ENCODE measurements at regions not wholly inside any gene's neighbourhood (a gene's known extent, or its start where the extent isn't known, plus 50 kb on each side); places are given as distances from the start of the nearest gene placed in this dataset.

DNA sequence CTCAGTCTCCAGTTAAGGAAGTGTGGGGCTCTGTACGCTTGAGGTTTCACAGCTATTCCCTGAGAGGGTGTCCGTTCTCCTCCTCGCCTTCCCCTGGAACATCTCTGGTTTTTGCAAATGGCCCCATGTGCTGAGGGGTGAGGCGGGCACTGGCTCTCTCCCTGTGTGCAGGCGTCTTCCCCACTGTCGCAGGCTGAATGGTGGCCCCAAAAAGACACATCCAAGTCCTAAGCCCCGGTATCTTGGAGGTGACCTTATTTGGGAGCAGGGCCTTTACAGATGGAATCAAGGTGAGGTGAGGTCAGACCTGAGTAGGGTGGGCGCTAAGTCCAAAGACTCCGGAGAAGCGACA, 98.0 kb upstream of the TMPRSS2 start:
- TF ChIP-seq CTCF (IDR thresholded peaks at IDR 0.05) (no peak), USF1 (IDR thresholded peaks at IDR 0.05; ENCODE audit: borderline replicate concordance, low read depth) (no peak), NFIC (IDR thresholded peaks at IDR 0.05; ENCODE audit: borderline replicate concordance) (no peak), SIN3A (IDR thresholded peaks at IDR 0.05; ENCODE audit: borderline replicate concordance, low read depth, low read length) (no peak), EP300 (IDR thresholded peaks at IDR 0.05; ENCODE audit: borderline replicate concordance in 1 of 2, low read depth in 1 of 2, low read length in 1 of 2) (no peak), POLR2AphosphoS5 (IDR thresholded peaks at IDR 0.05; ENCODE audit: low read depth, low read length) (no peak), TAF1 (IDR thresholded peaks at IDR 0.05; ENCODE audit: borderline replicate concordance, low read depth, low read length) (no peak), JUND (IDR thresholded peaks at IDR 0.05) (no peak), FOXM1 (IDR thresholded peaks at IDR 0.05; ENCODE audit: low read depth) (no peak), GABPA (IDR thresholded peaks at IDR 0.05; ENCODE audit: low read depth) (no peak), MXI1 (IDR thresholded peaks at IDR 0.05; ENCODE audit: low read depth, low read length) (no peak)
- TF ChIP-seq, protein P1, sequence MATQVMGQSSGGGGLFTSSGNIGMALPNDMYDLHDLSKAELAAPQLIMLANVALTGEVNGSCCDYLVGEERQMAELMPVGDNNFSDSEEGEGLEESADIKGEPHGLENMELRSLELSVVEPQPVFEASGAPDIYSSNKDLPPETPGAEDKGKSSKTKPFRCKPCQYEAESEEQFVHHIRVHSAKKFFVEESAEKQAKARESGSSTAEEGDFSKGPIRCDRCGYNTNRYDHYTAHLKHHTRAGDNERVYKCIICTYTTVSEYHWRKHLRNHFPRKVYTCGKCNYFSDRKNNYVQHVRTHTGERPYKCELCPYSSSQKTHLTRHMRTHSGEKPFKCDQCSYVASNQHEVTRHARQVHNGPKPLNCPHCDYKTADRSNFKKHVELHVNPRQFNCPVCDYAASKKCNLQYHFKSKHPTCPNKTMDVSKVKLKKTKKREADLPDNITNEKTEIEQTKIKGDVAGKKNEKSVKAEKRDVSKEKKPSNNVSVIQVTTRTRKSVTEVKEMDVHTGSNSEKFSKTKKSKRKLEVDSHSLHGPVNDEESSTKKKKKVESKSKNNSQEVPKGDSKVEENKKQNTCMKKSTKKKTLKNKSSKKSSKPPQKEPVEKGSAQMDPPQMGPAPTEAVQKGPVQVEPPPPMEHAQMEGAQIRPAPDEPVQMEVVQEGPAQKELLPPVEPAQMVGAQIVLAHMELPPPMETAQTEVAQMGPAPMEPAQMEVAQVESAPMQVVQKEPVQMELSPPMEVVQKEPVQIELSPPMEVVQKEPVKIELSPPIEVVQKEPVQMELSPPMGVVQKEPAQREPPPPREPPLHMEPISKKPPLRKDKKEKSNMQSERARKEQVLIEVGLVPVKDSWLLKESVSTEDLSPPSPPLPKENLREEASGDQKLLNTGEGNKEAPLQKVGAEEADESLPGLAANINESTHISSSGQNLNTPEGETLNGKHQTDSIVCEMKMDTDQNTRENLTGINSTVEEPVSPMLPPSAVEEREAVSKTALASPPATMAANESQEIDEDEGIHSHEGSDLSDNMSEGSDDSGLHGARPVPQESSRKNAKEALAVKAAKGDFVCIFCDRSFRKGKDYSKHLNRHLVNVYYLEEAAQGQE (IDR thresholded peaks at IDR 0.05; ENCODE audit: low read depth, low read length), result no peak

Measured in SK-N-SH (cell line).